Panc1 (cell line): ENCODE measurements at regions not wholly inside any gene's neighbourhood (a gene's known extent, or its start where the extent isn't known, plus 50 kb on each side); places are given as distances from the start of the nearest gene placed in this dataset.

Experiments
- ATAC-seq: fragments of 200-7000 bp; cut with Tn5 transposase; 2 replicates; pipeline ENCODE4 v1.9.1; 2020; ENCODE audit warnings: mild to moderate bottlenecking, moderate library complexity
- BruUV-seq: library from RNA; stranded (reverse); fragments of 400-500 nt; replicated peaks from 2 replicates; lab custom pipeline; 2021; lab: Mats Ljungman, UMichigan
- CTCF ChIA-PET: fragments of 300-600 bp; sonication (Branson Sonifier 250); formaldehyde crosslinking; loops from one replicate; lab custom pipeline; 2022; ENCODE audit warnings: antibody characterized with exemption; lab: Charles Lee
- POLR2A ChIA-PET: fragments of 300-600 bp; sonication (Branson Sonifier 250); formaldehyde crosslinking; loops from one replicate; lab custom pipeline; 2022; ENCODE audit warnings: antibody characterized with exemption; lab: Charles Lee
- DNase-seq: peaks from one replicate; pipeline ENCODE4 v3.0.0-alpha.2; 2010; ENCODE audit warnings: low read depth, low spot score
- H3K27ac ChIP-seq: 2 replicates; pipeline ENCODE4 v1.5.1; 2011; ENCODE audit warnings: mild to moderate bottlenecking, low read length, inconsistent platforms
- H3K27me3 ChIP-seq: fragments of 200-500 bp; sonication (Bioruptor generic); 2 replicates; pipeline ENCODE4 v1.6.0; 2014; ENCODE audit warnings: low read length, inconsistent platforms; ENCODE audit not compliant: control insufficient read depth, insufficient read depth
- H3K36me3 ChIP-seq: fragments of 200-500 bp; sonication (Bioruptor generic); 2 replicates; pipeline ENCODE4 v1.5.1; 2014; ENCODE audit warnings: inconsistent platforms, mild to moderate bottlenecking, low read length, moderate library complexity; ENCODE audit not compliant: control insufficient read depth, insufficient read depth
- H3K4me1 ChIP-seq: 2 replicates; pipeline ENCODE4 v1.5.1; 2011; ENCODE audit warnings: inconsistent platforms, mild to moderate bottlenecking, low read length, moderate library complexity; ENCODE audit not compliant: control insufficient read depth, insufficient read depth
- H3K4me3 ChIP-seq, 2 experiments: 2 replicates each; pipeline ENCODE4 v1.5.1; 2011 to 2012; ENCODE audit warnings: low read depth in 2 of 2, low read length in 2 of 2, mild to moderate bottlenecking in 2 of 2, inconsistent platforms in 1 of 2, moderate library complexity in 1 of 2
- H3K9me3 ChIP-seq: fragments of 200-500 bp; sonication (Bioruptor generic); 2 replicates; pipeline ENCODE4 v1.5.1; 2014; ENCODE audit warnings: low read depth, mild to moderate bottlenecking, inconsistent platforms, low read length, moderate library complexity; ENCODE audit not compliant: control insufficient read depth, insufficient read depth
- POLR2AphosphoS5 ChIP-seq: IDR thresholded peaks from 2 replicates; pipeline ENCODE4 v1.6.1; 2012; ENCODE audit warnings: mild to moderate bottlenecking, low read depth, low read length, moderate library complexity
- SIN3A ChIP-seq: IDR thresholded peaks from 2 replicates; pipeline ENCODE4 v1.6.1; 2012; ENCODE audit warnings: low read depth, mild to moderate bottlenecking, low read length, moderate library complexity, borderline replicate concordance; ENCODE audit not compliant: insufficient read depth
- TCF7L2 ChIP-seq: IDR thresholded peaks from 2 replicates; pipeline ENCODE4 v1.6.1; 2011; ENCODE audit warnings: mild to moderate bottlenecking, low read depth, low read length, inconsistent platforms
- in situ Hi-C: cut with HindIII; loops from 2 replicates; pipeline ENCODE4 v1.10.0; 2016; ENCODE audit warnings: low sequenced_read_pairs, low pct_unique_long_range_greater_than_20kb
- intact Hi-C: fragments of 100-400 bp; cut with micrococcal nuclease; formaldehyde crosslinking; loops from one replicate; pipeline ENCODE4 v1.10.0; 2022; ENCODE audit not compliant: unreplicated experiment
- TF ChIP-seq, protein P1 (sequence below), 2 experiments: IDR thresholded peaks; 2 replicates each; pipeline ENCODE4 v1.6.1; 2011 to 2012; ENCODE audit warnings: low read depth in 2 of 2, control low read depth in 1 of 2, low read length in 1 of 2, mild to moderate bottlenecking in 1 of 2, moderate library complexity in 1 of 2; ENCODE audit not compliant: insufficient read depth in 1 of 2
- TF ChIP-seq, protein P2 (sequence below): fragments of 450-650 bp; IDR thresholded peaks from 2 replicates; pipeline ENCODE4 v1.5.1; 2017; ENCODE audit warnings: mild to moderate bottlenecking

DNA sequence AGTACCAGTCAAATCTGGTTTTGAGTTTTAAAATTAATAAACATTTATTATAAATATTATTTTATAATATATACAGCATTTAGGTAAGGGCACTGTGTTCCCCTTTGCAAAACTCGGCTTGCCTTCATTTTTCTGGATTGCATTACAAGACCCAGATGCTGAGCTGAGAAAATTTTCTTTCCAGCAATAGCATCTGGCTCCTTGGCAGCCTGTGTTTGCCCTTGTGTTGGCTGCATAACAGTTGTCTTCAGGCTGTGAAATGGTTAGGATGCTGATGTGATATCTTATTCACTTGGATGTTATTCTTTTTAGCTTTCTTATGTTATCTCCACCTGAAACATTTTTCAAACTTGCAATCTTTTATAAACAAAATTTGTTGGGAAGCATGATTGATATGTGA is 784.4 kb downstream of the DACH1 start:
- TF ChIP-seq, protein P1, sequence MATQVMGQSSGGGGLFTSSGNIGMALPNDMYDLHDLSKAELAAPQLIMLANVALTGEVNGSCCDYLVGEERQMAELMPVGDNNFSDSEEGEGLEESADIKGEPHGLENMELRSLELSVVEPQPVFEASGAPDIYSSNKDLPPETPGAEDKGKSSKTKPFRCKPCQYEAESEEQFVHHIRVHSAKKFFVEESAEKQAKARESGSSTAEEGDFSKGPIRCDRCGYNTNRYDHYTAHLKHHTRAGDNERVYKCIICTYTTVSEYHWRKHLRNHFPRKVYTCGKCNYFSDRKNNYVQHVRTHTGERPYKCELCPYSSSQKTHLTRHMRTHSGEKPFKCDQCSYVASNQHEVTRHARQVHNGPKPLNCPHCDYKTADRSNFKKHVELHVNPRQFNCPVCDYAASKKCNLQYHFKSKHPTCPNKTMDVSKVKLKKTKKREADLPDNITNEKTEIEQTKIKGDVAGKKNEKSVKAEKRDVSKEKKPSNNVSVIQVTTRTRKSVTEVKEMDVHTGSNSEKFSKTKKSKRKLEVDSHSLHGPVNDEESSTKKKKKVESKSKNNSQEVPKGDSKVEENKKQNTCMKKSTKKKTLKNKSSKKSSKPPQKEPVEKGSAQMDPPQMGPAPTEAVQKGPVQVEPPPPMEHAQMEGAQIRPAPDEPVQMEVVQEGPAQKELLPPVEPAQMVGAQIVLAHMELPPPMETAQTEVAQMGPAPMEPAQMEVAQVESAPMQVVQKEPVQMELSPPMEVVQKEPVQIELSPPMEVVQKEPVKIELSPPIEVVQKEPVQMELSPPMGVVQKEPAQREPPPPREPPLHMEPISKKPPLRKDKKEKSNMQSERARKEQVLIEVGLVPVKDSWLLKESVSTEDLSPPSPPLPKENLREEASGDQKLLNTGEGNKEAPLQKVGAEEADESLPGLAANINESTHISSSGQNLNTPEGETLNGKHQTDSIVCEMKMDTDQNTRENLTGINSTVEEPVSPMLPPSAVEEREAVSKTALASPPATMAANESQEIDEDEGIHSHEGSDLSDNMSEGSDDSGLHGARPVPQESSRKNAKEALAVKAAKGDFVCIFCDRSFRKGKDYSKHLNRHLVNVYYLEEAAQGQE (IDR thresholded peaks at IDR 0.05; ENCODE audit: insufficient read depth in 1 of 2, low read depth in 2 of 2, low read length in 1 of 2) = no peak
- TF ChIP-seq, protein P2, sequence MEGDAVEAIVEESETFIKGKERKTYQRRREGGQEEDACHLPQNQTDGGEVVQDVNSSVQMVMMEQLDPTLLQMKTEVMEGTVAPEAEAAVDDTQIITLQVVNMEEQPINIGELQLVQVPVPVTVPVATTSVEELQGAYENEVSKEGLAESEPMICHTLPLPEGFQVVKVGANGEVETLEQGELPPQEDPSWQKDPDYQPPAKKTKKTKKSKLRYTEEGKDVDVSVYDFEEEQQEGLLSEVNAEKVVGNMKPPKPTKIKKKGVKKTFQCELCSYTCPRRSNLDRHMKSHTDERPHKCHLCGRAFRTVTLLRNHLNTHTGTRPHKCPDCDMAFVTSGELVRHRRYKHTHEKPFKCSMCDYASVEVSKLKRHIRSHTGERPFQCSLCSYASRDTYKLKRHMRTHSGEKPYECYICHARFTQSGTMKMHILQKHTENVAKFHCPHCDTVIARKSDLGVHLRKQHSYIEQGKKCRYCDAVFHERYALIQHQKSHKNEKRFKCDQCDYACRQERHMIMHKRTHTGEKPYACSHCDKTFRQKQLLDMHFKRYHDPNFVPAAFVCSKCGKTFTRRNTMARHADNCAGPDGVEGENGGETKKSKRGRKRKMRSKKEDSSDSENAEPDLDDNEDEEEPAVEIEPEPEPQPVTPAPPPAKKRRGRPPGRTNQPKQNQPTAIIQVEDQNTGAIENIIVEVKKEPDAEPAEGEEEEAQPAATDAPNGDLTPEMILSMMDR = no peak
- no peak for TF ChIP-seq TCF7L2
- TF ChIP-seq SIN3A = no peak
- TF ChIP-seq POLR2AphosphoS5 = no peak
- Histone ChIP-seq H3K27me3 (no peaks in the 10 kb centered on the region), H3K36me3 (no peaks in the 10 kb centered on the region; the same call in 1 of the 2 replicates), H3K4me3 (no peak overlapping the region), H3K4me1 (no peaks in the 10 kb centered on the region), H3K9me3 (no peaks in the 10 kb centered on the region), H3K27ac (no peak overlapping the region)
- ChIA-PET POLR2A (no interaction called here), CTCF (no interaction called here)
- ATAC-seq (no peak), DNase-seq (no peak)
- in situ Hi-C loops (no loop called here), intact Hi-C loops (no loop called here)
- BruUV-seq = no TSS peak

DNA sequence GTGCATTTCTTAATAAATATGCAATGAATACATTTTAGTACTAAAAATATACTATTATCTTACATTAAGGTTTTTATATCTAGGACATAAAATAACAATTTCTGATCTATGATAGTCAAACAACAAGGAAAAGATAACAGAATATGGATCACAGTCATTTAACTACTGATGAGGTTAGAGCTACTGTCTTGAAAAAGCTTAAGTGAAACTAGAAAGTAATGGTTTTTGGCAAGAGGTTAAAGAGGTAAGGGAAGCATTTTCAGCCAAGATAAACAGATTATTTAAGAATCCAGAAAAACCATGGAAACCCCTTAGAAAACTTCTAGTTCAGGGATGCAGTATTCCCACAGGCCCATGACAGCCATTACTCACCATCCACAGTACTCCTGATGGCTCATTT is 787.4 kb downstream of the DACH1 start:
- Histone ChIP-seq H3K9me3 (no peaks in the 10 kb centered on the region), H3K27ac (no peak overlapping the region), H3K36me3 (no peaks in the 10 kb centered on the region), H3K4me3 (no peak overlapping the region), H3K4me1 (no peaks in the 10 kb centered on the region), H3K27me3 (no peaks in the 10 kb centered on the region)
- TF ChIP-seq POLR2AphosphoS5 = no peak
- TF ChIP-seq, protein P2 = no peak
- no peak for TF ChIP-seq SIN3A
- TF ChIP-seq, protein P1 (IDR thresholded peaks at IDR 0.05; ENCODE audit: insufficient read depth in 1 of 2, low read depth in 2 of 2, low read length in 1 of 2) = no peak
- no peak for TF ChIP-seq TCF7L2
- DNase-seq (no peak), ATAC-seq (no peak)
- ChIA-PET POLR2A (no interaction called here), CTCF (no interaction called here)
- in situ Hi-C loops (no loop called here), intact Hi-C loops (no loop called here)
- BruUV-seq = no TSS peak
